ENCODE measurements at regions not wholly inside any gene's neighbourhood (a gene's known extent, or its start where the extent isn't known, plus 50 kb on each side); places are given as distances from the start of the nearest gene placed in this dataset.

DNA sequence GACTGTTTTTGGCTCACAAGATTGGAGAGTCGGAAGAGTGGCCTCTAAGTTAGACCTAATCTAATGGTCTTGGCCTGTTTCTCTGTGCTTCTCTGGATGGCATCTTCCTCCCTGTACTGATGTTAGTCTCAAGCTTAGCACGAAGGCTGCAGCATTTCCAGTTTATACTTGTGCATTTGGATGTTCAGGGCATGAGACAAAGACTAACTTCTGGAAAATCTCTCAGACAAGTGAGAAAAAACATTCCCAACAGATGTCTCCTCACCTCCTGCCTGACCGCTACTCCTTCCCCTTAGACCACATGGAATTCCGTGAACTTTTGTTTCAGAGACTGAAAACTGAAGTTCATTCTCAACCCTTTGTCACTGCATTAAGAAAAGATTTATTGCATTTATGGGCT is 410.8 kb upstream of the MCTP2 start:
- intact Hi-C loops (cut with DNase I; ENCODE audit: low total_unique reads), result no loop called here
- no peak for TF ChIP-seq CTCF (IDR thresholded peaks at IDR 0.05)
- TF ChIP-seq POLR2AphosphoS5 (IDR thresholded peaks at IDR 0.05), result no peak
- TF ChIP-seq POLR2A (IDR thresholded peaks at IDR 0.05), result no peak
- Histone ChIP-seq H3K27ac (no peak overlapping the region), H3K27me3 (no peaks in the 10 kb centered on the region), H3K4me3 (no peak overlapping the region), H3K36me3 (no peaks in the 10 kb centered on the region), H3K9me3 (no peaks in the 10 kb centered on the region), H3K4me1 (no peaks in the 10 kb centered on the region)
- no peak for DNase-seq (ENCODE audit: low spot score in 2 of 2)

DNA sequence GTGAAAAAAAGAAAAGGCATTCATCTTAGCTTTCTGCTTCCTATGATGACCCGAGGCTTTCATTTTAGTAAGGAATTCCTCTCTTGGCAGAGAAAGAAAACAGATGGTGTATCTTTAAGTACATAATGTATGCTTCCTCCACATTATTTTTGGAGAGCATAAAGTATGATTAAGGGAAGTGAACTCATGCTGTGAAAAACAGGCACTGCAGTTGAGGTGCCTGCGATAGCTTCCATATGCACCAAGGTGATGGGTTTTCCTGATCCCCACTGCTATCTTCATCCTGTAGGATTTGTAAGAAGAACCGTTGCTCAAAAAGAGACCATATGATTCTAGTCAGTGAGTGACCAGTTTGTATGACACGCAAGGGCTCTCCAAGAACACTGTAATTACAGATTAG is 411.5 kb upstream of the MCTP2 start:
- no peak for DNase-seq (ENCODE audit: low spot score in 2 of 2)
- no peaks in the 10 kb centered on the region for H3K27me3 ChIP-seq
- TF ChIP-seq POLR2AphosphoS5 (IDR thresholded peaks at IDR 0.05) (no peak), CTCF (IDR thresholded peaks at IDR 0.05) (no peak), POLR2A (IDR thresholded peaks at IDR 0.05) (no peak)
- no peaks in the 10 kb centered on the region for H3K4me1 ChIP-seq
- no peak overlapping the region for H3K4me3 ChIP-seq
- no peaks in the 10 kb centered on the region for H3K36me3 ChIP-seq
- H3K27ac ChIP-seq, result no peak overlapping the region
- intact Hi-C loops (cut with DNase I; ENCODE audit: low total_unique reads), result no loop called here
- H3K9me3 ChIP-seq, result no peaks in the 10 kb centered on the region

DNA sequence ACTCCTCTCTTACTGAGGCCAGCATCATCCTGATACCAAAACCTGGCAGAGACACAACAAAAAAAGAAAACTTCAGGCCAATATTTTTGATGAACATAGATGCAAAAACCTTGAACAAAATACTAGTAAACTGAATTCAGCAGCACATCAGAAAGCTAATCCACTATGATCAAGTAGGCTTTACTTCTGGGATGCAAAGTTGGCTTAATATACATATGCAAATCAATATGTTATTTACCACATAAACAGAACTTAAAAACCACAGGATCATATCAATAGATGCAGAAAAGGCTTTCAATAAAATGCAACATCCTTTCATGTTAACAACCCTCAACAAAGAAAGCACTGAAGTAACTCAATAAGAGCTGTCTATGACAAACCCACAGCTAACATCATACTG is 414.5 kb upstream of the MCTP2 start:
- no peak for DNase-seq (ENCODE audit: low spot score in 2 of 2)
- intact Hi-C loops (cut with DNase I; ENCODE audit: low total_unique reads), result no loop called here
- H3K36me3 ChIP-seq, result no peaks in the 10 kb centered on the region

DNA sequence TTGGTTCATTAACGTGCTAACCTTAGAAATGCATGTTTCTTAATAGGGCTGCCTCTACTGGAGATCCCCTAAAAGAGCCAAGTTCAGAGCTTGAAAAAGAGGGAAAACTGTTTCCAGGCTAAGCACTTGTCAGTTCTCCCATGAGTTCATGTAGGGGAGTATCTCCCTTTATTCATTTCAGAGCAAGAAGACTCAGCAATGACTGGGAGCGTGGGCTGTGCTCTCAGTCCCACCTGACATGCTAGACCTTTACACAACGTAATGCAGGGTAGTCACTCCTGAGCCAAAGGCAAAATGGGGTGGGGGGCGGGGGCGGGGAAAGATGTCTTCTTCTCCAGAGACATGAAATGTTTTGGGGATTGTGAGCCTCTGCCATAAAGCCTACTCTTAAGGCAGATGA is 420.1 kb upstream of the MCTP2 start:
- Histone ChIP-seq H3K27ac (no peak overlapping the region), H3K27me3 (no peaks in the 10 kb centered on the region), H3K4me3 (no peak overlapping the region), H3K9me3 (no peaks in the 10 kb centered on the region), H3K36me3 (no peaks in the 10 kb centered on the region), H3K4me1 (no peaks in the 10 kb centered on the region)
- DNase-seq (ENCODE audit: low spot score in 2 of 2), result no peak
- intact Hi-C loops (cut with DNase I; ENCODE audit: low total_unique reads), result no loop called here
- no peak for TF ChIP-seq POLR2AphosphoS5 (IDR thresholded peaks at IDR 0.05)
- no peak for TF ChIP-seq POLR2A (IDR thresholded peaks at IDR 0.05)
- no peak for TF ChIP-seq CTCF (IDR thresholded peaks at IDR 0.05)

More for the DNA sequence above, 414.5 kb upstream of the MCTP2 start:
- Histone ChIP-seq H3K4me3 (no peak overlapping the region), H3K4me1 (no peaks in the 10 kb centered on the region), H3K27ac (no peak overlapping the region), H3K27me3 (no peaks in the 10 kb centered on the region), H3K9me3 (no peaks in the 10 kb centered on the region)
- TF ChIP-seq POLR2A (IDR thresholded peaks at IDR 0.05), result no peak
- no peak for TF ChIP-seq POLR2AphosphoS5 (IDR thresholded peaks at IDR 0.05)
- no peak for TF ChIP-seq CTCF (IDR thresholded peaks at IDR 0.05)

DNA sequence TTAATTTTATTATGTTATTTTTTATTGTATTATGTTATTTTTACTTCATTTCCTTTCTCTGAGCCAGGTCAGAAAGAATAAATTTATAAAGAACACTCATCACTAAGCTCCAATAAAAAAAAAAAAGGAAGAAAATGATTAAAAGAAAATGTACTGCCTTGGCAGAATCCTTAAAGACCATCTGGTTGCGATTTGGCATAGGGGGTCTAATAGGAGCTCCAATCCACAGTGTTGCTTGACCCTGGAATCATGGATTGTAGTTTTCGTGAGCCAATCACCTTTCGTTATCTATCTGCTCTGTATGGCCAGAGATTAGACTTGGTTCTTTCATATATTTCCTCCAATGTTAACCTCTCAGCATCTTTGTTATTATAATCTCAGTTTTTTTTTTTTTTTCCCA is 421.8 kb upstream of the MCTP2 start:
- no peak overlapping the region for H3K27ac ChIP-seq
- H3K4me3 ChIP-seq, result no peak overlapping the region
- no peaks in the 10 kb centered on the region for H3K9me3 ChIP-seq
- H3K4me1 ChIP-seq, result no peaks in the 10 kb centered on the region
- no peaks in the 10 kb centered on the region for H3K36me3 ChIP-seq
- DNase-seq (ENCODE audit: low spot score in 2 of 2), result no peak
- intact Hi-C loops (cut with DNase I; ENCODE audit: low total_unique reads), result no loop called here
- no peak for TF ChIP-seq CTCF (IDR thresholded peaks at IDR 0.05)
- TF ChIP-seq POLR2AphosphoS5 (IDR thresholded peaks at IDR 0.05), result no peak
- no peak for TF ChIP-seq POLR2A (IDR thresholded peaks at IDR 0.05)
- no peaks in the 10 kb centered on the region for H3K27me3 ChIP-seq
